ENCODE measurements at regions not wholly inside any gene's neighbourhood (a gene's known extent, or its start where the extent isn't known, plus 50 kb on each side); places are given as distances from the start of the nearest gene placed in this dataset.

GRCh38 chr18:71523483-71524435 is 1020.4 kb downstream of the CBLN2 start:
- DNase-seq (ENCODE audit: low spot score): no peak

GRCh38 chr18:71505526-71505925 is 1038.6 kb downstream of the CBLN2 start:
- no peak for DNase-seq (ENCODE audit: low spot score)

- no peak for DNase-seq (ENCODE audit: low spot score)
These were observed 1040.9 kb downstream of the CBLN2 start for GRCh38 chr18:71503222-71503621.

- no peak for DNase-seq (ENCODE audit: low spot score)
These were observed 1058.5 kb downstream of the CBLN2 start for GRCh38 chr18:71485611-71486010.

- no peak for DNase-seq (ENCODE audit: low spot score)
These were observed 1072.0 kb downstream of the CBLN2 start for GRCh38 chr18:71471963-71472725.

GRCh38 chr18:71456206-71456605 is 1087.9 kb downstream of the CBLN2 start:
- no peak for DNase-seq (ENCODE audit: low spot score)

GRCh38 chr18:71450257-71450656 is 1093.9 kb downstream of the CBLN2 start:
- DNase-seq (ENCODE audit: low spot score): no peak

GRCh38 chr18:71443706-71444480 is 1100.2 kb downstream of the CBLN2 start:
- DNase-seq (ENCODE audit: low spot score): no peak

- DNase-seq (ENCODE audit: low spot score): no peak
These were observed 1101.4 kb downstream of the CBLN2 start for GRCh38 chr18:71442731-71443141.

- DNase-seq (ENCODE audit: low spot score): no peak
These were observed 1103.0 kb downstream of the CBLN2 start for GRCh38 chr18:71441156-71441555.

- no peak for DNase-seq (ENCODE audit: low spot score)
These were observed 1106.6 kb downstream of the CBLN2 start for GRCh38 chr18:71437511-71437910.

GRCh38 chr18:71433373-71433772 is 1110.8 kb downstream of the CBLN2 start:
- no peak for DNase-seq (ENCODE audit: low spot score)

- no peak for DNase-seq (ENCODE audit: low spot score)
These were observed 1112.5 kb downstream of the CBLN2 start for GRCh38 chr18:71431689-71432088.

- DNase-seq (ENCODE audit: low spot score): no peak
These were observed 1113.0 kb downstream of the CBLN2 start for GRCh38 chr18:71431171-71431570.

GRCh38 chr18:71426441-71426840 is 1117.7 kb downstream of the CBLN2 start:
- no peak for DNase-seq (ENCODE audit: low spot score)

GRCh38 chr18:71405169-71405809 is 1116.4 kb downstream of the SOCS6 start:
- no peak for DNase-seq (ENCODE audit: low spot score)

GRCh38 chr18:71403501-71403900 is 1114.7 kb downstream of the SOCS6 start:
- DNase-seq (ENCODE audit: low spot score): no peak

GRCh38 chr18:71398531-71398930 is 1109.7 kb downstream of the SOCS6 start:
- DNase-seq (ENCODE audit: low spot score): peak; percentile 46

- no peak for DNase-seq (ENCODE audit: low spot score)
These were observed 1099.3 kb downstream of the SOCS6 start for GRCh38 chr18:71388148-71388547.

GRCh38 chr18:71374294-71375000 is 1085.6 kb downstream of the SOCS6 start:
- DNase-seq (ENCODE audit: low spot score): no peak
